Suprapubic skin (tissue), 3 donors: ENCODE measurements at regions not wholly inside any gene's neighbourhood (a gene's known extent, or its start where the extent isn't known, plus 50 kb on each side); places are given as distances from the start of the nearest gene placed in this dataset.

Source experiments
- EP300 ChIP-seq: sonication (generic); formaldehyde crosslinking; IDR thresholded peaks from one replicate; pipeline ENCODE4 v1.6.1; 2017; ENCODE audit warnings: antibody characterized with exemption
- POLR2A ChIP-seq, 2 donors: fragments of 450-650 bp; IDR thresholded peaks; one replicate each; pipeline ENCODE4 v1.6.1; 2017; ENCODE audit warnings: antibody characterized with exemption in 2 of 2, mild to moderate bottlenecking in 2 of 2, moderate library complexity in 2 of 2
- TF ChIP-seq, protein P1 (sequence below), 2 donors: fragments of 200-600 bp in 1 of 2; fragments of 450-650 bp in 1 of 2; sonication (generic) in 1 of 2; IDR thresholded peaks; one replicate each; pipeline ENCODE4 v1.5.1; 2016 to 2019; ENCODE audit warnings: antibody characterized with exemption in 2 of 2, mild to moderate bottlenecking in 1 of 2, moderate library complexity in 1 of 2

DNA sequence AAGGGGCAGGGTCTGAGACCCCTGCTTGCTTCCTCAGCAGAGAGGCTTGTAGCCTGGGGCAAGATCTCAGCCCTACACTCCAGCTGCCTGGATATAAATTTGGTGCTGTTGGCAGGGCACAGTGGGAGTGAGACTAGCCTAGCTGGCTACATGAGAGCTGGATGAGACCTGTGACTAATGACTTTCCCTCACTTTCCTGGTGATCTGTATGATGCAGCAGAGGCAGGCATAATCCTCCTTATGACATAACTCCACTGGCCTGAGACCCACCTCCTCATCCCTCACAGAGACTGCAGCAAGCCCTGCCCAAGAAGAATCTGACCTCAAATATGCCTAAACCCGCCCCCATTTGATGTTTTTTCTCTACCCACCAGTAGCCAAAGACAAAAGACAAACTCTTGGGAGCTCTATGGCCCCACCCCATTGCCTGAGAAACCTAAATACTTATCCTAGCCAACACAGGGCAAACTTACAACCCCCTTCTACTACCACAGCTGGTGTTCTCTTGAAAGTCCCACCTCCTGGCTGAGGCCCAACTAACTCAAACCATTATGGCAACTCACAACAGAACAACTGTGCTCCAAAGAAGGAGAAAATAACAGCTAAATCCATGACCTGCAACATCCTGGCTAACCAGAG, 102.7 kb downstream of the NR4A2 start:
- TF ChIP-seq, protein P1, sequence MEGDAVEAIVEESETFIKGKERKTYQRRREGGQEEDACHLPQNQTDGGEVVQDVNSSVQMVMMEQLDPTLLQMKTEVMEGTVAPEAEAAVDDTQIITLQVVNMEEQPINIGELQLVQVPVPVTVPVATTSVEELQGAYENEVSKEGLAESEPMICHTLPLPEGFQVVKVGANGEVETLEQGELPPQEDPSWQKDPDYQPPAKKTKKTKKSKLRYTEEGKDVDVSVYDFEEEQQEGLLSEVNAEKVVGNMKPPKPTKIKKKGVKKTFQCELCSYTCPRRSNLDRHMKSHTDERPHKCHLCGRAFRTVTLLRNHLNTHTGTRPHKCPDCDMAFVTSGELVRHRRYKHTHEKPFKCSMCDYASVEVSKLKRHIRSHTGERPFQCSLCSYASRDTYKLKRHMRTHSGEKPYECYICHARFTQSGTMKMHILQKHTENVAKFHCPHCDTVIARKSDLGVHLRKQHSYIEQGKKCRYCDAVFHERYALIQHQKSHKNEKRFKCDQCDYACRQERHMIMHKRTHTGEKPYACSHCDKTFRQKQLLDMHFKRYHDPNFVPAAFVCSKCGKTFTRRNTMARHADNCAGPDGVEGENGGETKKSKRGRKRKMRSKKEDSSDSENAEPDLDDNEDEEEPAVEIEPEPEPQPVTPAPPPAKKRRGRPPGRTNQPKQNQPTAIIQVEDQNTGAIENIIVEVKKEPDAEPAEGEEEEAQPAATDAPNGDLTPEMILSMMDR (IDR thresholded peaks at IDR 0.05): no peak
- TF ChIP-seq POLR2A (IDR thresholded peaks at IDR 0.05) (no peak), EP300 (no peak)
